ENCODE measurements at regions not wholly inside any gene's neighbourhood (a gene's known extent, or its start where the extent isn't known, plus 50 kb on each side); places are given as distances from the start of the nearest gene placed in this dataset.

DNA sequence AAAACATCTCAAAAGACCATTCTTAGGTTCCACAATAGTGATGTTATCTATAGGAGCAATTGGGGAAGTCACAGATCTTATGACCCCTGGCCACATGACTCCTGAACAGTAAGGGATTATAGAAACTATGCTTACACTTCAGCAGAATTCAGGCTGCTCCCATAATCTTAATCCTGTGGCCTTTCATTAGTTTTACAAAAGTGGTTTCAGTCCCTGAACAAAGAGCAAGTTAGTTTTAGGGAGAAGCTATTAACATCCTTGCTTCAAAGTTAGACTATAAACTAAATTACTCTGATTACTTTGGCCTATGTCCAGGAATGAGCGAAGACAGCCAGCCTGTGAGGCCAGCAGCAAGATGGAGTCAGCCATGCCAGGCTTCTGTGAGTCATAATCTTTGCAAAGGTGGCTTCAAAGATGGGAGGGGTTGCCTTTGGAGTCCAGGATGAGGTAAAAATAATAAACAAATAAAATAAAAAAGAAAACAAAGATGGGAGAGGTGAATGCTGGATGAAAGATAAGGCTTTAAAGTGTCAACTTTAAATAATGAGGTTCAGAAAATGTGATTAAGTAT, 168.7 kb upstream of the NDUFV2 start:
- TF ChIP-seq, protein P1, sequence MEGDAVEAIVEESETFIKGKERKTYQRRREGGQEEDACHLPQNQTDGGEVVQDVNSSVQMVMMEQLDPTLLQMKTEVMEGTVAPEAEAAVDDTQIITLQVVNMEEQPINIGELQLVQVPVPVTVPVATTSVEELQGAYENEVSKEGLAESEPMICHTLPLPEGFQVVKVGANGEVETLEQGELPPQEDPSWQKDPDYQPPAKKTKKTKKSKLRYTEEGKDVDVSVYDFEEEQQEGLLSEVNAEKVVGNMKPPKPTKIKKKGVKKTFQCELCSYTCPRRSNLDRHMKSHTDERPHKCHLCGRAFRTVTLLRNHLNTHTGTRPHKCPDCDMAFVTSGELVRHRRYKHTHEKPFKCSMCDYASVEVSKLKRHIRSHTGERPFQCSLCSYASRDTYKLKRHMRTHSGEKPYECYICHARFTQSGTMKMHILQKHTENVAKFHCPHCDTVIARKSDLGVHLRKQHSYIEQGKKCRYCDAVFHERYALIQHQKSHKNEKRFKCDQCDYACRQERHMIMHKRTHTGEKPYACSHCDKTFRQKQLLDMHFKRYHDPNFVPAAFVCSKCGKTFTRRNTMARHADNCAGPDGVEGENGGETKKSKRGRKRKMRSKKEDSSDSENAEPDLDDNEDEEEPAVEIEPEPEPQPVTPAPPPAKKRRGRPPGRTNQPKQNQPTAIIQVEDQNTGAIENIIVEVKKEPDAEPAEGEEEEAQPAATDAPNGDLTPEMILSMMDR (IDR thresholded peaks at IDR 0.05): no peak
- TF ChIP-seq EP300 (IDR thresholded peaks at IDR 0.05): no peak
- TF ChIP-seq POLR2AphosphoS5 (IDR thresholded peaks at IDR 0.05): no peak
